Loucy (cell line): ENCODE measurements at regions not wholly inside any gene's neighbourhood (a gene's known extent, or its start where the extent isn't known, plus 50 kb on each side); places are given as distances from the start of the nearest gene placed in this dataset.

Source experiments
- H2AFZ ChIP-seq: fragments of 200-600 bp; sonication (generic); 2 replicates; pipeline ENCODE4 v1.6.0; 2016; ENCODE audit warnings: antibody characterized with exemption, mild to moderate bottlenecking, low read length, moderate library complexity
- H3F3A ChIP-seq: fragments of 200-600 bp; 2 replicates; pipeline ENCODE4 v1.6.0; 2016; ENCODE audit warnings: antibody characterized with exemption, low read depth, mild to moderate bottlenecking
- H3K27me3 ChIP-seq: fragments of 200-600 bp; sonication (generic); 2 replicates; pipeline ENCODE4 v1.6.1; 2014; ENCODE audit warnings: low read length, mild to moderate bottlenecking; ENCODE audit not compliant: insufficient read depth, poor library complexity, severe bottlenecking
- H3K36me3 ChIP-seq: fragments of 200-600 bp; sonication (generic); 2 replicates; pipeline ENCODE4 v1.6.1; 2016; ENCODE audit warnings: low read length; ENCODE audit not compliant: insufficient read depth
- H3K4me1 ChIP-seq: fragments of 200-600 bp; sonication (generic); 2 replicates; pipeline ENCODE4 v1.5.1; 2014; ENCODE audit warnings: low read length, mild to moderate bottlenecking; ENCODE audit not compliant: insufficient read depth, poor library complexity, severe bottlenecking
- H3K4me2 ChIP-seq: fragments of 200-600 bp; sonication (generic); 2 replicates; pipeline ENCODE4 v1.6.0; 2014; ENCODE audit warnings: antibody characterized with exemption, low read length, low read depth, mild to moderate bottlenecking; ENCODE audit not compliant: poor library complexity, severe bottlenecking
- H3K4me3 ChIP-seq: fragments of 200-600 bp; sonication (generic); 2 replicates; pipeline ENCODE4 v1.5.1; 2014; ENCODE audit warnings: low read length, mild to moderate bottlenecking, mixed read lengths; ENCODE audit not compliant: poor library complexity, severe bottlenecking
- H3K79me2 ChIP-seq: fragments of 200-600 bp; sonication (generic); 2 replicates; pipeline ENCODE4 v1.6.1; 2014; ENCODE audit warnings: low read length; ENCODE audit not compliant: insufficient read depth
- H3K9ac ChIP-seq: fragments of 200-600 bp; sonication (generic); 2 replicates; pipeline ENCODE4 v1.6.0; 2014; ENCODE audit warnings: mild to moderate bottlenecking, low read depth, low read length, moderate library complexity; ENCODE audit not compliant: poor library complexity, severe bottlenecking
- H3K9me2 ChIP-seq: fragments of 200-600 bp; sonication (generic); replicated peaks from 2 replicates; pipeline ENCODE4 v1.6.1; 2016; ENCODE audit warnings: low read depth, low read length, mixed read lengths
- H3K9me3 ChIP-seq: fragments of 200-600 bp; sonication (generic); 2 replicates; pipeline ENCODE4 v1.6.1; 2014; ENCODE audit warnings: mild to moderate bottlenecking, antibody characterized with exemption, low read length, low read depth; ENCODE audit not compliant: insufficient read depth
- H4K20me1 ChIP-seq: fragments of 200-600 bp; sonication (generic); 2 replicates; pipeline ENCODE4 v1.6.0; 2014; ENCODE audit warnings: antibody characterized with exemption, low read length, mild to moderate bottlenecking; ENCODE audit not compliant: insufficient read depth, poor library complexity, severe bottlenecking
- EZH2phosphoT487 ChIP-seq: fragments of 200-600 bp; IDR thresholded peaks from 2 replicates; pipeline ENCODE4 v1.6.1; 2018; ENCODE audit warnings: antibody characterized with exemption, mild to moderate bottlenecking, moderate library complexity, borderline replicate concordance
- TF ChIP-seq, protein P1 (sequence below): fragments of 200-600 bp; sonication (generic); conservative IDR thresholded peaks from 2 replicates; pipeline ENCODE4 v1.5.1; 2014; ENCODE audit warnings: mild to moderate bottlenecking, antibody characterized with exemption, low read length

DNA sequence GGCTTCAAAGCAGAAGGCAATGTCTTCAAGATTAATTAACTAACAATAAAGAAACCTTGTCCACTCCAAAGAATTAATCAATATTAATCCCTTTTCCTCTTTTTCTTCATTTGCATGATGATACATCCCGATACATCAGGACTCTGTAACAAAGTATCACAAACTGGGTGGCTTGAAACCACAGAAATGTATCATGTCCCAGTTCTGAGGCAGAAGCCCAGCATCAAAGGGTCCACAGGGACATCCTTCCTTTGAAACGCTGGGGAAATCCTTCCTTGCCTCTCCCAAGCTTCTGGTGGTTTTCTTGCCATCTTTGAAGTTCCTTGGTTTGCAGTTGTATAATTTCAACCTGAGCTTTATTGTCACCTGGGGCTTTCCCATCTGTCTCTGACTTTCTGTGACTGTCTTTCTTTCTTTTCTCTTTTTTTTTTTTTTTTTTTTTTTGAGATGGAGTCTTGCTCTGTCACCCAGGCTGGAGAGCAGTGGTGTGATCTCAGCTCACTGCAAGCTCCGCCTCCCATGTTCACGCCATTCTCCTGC, 210.2 kb upstream of the ADARB2 start:
- Histone ChIP-seq H2AFZ (no peak overlapping the region), H3K9me3 (no peaks in the 10 kb centered on the region), H4K20me1 (no peaks in the 10 kb centered on the region), H3K4me2 (no peak overlapping the region), H3K36me3 (no peaks in the 10 kb centered on the region), H3K4me3 (no peak overlapping the region), H3F3A (no peaks in the 10 kb centered on the region), H3K4me1 (peaks cover 17% of the 10 kb centered on the region), H3K9me2 (no peaks in the 10 kb centered on the region), H3K79me2 (no peaks in the 10 kb centered on the region), H3K27me3 (no peaks in the 10 kb centered on the region), H3K9ac (no peak overlapping the region)
- TF ChIP-seq EZH2phosphoT487: no peak
- TF ChIP-seq, protein P1, sequence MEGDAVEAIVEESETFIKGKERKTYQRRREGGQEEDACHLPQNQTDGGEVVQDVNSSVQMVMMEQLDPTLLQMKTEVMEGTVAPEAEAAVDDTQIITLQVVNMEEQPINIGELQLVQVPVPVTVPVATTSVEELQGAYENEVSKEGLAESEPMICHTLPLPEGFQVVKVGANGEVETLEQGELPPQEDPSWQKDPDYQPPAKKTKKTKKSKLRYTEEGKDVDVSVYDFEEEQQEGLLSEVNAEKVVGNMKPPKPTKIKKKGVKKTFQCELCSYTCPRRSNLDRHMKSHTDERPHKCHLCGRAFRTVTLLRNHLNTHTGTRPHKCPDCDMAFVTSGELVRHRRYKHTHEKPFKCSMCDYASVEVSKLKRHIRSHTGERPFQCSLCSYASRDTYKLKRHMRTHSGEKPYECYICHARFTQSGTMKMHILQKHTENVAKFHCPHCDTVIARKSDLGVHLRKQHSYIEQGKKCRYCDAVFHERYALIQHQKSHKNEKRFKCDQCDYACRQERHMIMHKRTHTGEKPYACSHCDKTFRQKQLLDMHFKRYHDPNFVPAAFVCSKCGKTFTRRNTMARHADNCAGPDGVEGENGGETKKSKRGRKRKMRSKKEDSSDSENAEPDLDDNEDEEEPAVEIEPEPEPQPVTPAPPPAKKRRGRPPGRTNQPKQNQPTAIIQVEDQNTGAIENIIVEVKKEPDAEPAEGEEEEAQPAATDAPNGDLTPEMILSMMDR: no peak

DNA sequence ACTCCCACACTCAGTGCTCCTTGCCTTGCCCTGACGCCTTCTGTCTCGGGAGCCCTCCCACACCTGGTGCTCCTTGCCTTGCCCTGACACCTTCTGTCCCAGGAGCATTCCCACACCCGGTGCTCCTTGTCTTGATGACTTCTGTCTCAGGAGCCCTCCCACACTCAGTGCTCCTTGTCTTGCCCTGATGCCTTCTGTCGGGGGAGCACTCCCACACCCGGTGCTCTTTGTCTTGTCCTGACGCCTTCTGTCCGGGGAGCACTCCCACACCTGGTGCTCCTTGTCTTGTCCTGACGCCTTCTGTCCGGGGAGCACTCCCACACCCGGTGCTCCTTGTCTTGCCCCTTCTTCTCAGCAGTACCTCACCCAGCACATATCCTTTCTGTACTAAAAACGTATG, 207.2 kb upstream of the ADARB2 start:
- no peaks in the 10 kb centered on the region for H3K36me3 ChIP-seq
- no peak overlapping the region for H3K9ac ChIP-seq
- H3F3A ChIP-seq: no peaks in the 10 kb centered on the region
- no peaks in the 10 kb centered on the region for H3K9me3 ChIP-seq
- no peaks in the 10 kb centered on the region for H3K79me2 ChIP-seq
- H3K4me3 ChIP-seq: no peak overlapping the region
- peaks cover 40% of the 10 kb centered on the region for H3K4me1 ChIP-seq
- H3K9me2 ChIP-seq: no peaks in the 10 kb centered on the region
- TF ChIP-seq EZH2phosphoT487: no peak
- TF ChIP-seq, protein P1: no peak
- no peaks in the 10 kb centered on the region for H3K27me3 ChIP-seq
- no peak overlapping the region for H3K4me2 ChIP-seq
- H2AFZ ChIP-seq: no peak overlapping the region
- H4K20me1 ChIP-seq: no peaks in the 10 kb centered on the region

DNA sequence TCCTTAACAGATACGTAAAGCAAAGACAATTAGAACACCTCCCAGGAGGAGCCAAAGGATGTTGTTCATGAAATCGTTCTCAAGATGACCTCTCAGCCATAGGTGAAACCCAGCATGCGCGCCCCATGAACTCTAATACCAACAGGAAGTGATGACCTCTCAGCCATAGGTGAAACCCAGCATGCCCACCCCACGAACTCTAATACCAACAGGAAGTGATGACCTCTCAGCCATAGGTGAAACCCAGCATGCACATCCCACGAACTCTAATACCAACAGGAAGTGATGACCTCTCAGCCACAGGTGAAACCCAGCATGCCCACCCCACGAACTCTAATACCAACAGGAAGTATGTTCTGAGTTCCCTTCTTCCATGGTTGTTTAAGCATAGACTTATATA, 205.2 kb upstream of the ADARB2 start:
- Histone ChIP-seq H3K4me3 (no peak overlapping the region), H3K9me2 (no peaks in the 10 kb centered on the region), H3K9me3 (no peaks in the 10 kb centered on the region), H2AFZ (no peak overlapping the region), H3K9ac (no peak overlapping the region), H3K4me1 (peaks cover 59% of the 10 kb centered on the region), H3K27me3 (no peaks in the 10 kb centered on the region), H3F3A (no peaks in the 10 kb centered on the region), H3K4me2 (peak overlapping the region; percentile 34), H3K36me3 (no peaks in the 10 kb centered on the region), H3K79me2 (no peaks in the 10 kb centered on the region), H4K20me1 (no peaks in the 10 kb centered on the region)
- TF ChIP-seq EZH2phosphoT487: no peak
- TF ChIP-seq, protein P1: no peak
